ENCODE measurements at regions not wholly inside any gene's neighbourhood (a gene's known extent, or its start where the extent isn't known, plus 50 kb on each side); places are given as distances from the start of the nearest gene placed in this dataset.

DNA sequence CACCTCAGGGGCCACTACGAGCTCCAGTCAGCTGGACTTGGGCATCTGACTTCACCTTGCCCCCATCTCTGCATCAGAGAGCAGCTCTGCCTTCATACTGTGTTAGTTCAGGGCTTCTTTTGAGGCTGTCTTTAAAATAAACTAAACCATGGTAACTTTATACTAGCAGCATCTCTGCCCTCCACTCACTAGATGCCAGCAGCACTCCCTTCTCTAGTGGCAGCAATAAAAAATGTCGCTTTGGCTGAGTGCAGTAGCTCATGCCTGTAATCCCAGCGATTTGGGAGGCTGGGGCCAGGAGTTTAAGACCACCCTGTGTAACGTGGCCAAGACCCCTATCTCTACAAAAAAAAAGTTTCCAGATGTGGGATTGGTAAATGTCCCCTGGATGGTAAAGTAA lies 584.4 kb downstream of the INHBA start:
- no peak for DNase-seq

GRCh38 chr7:41117431-41117830 lies 585.5 kb downstream of the INHBA start:
- DNase-seq, result no peak

DNA sequence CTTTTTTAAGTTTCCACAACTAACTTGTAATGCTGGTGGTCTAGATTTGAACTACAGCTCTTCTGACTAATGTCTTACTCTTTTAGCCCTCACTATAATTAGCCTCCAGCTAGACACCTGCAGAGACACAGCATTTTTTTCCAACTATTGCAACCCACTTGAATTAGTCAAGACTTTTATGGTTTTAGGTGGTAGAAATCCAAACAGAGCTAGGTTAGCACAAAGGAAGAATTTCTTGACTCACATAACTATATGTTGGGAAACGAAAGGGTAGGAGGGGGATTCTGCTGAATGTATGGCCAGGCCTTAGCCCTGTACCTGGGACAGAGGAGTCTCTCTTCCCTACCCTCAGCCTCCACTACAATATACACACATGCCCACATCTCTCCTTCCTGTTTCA lies 586.1 kb downstream of the INHBA start:
- no peak for DNase-seq

- DNase-seq, result no peak
Observed at GRCh38 chr7:41116337-41116736, 586.6 kb downstream of the INHBA start.

- DNase-seq, result no peak
Observed at GRCh38 chr7:41114691-41115090, 588.2 kb downstream of the INHBA start.

DNA sequence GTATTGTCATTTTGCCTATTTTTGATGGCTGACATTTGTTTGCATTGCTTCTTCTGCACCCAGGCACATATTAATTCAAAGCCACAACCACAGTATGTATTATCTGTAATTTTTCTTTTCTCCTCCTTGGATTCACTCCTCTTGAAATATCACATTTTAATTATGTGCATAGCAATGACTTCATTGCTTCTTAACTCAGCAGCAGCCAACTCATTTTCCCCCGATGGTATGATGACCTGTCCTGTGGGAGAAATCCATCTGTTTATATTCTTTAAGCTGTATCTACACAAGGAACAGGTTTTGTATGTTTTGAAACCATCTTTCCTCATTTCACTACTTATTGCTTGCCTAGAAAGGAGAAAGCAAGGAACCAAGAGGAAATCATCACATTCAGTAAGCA lies 588.8 kb downstream of the INHBA start:
- no peak for DNase-seq

- DNase-seq, result no peak
Observed at GRCh38 chr7:41113719-41114118, 589.2 kb downstream of the INHBA start.

DNA sequence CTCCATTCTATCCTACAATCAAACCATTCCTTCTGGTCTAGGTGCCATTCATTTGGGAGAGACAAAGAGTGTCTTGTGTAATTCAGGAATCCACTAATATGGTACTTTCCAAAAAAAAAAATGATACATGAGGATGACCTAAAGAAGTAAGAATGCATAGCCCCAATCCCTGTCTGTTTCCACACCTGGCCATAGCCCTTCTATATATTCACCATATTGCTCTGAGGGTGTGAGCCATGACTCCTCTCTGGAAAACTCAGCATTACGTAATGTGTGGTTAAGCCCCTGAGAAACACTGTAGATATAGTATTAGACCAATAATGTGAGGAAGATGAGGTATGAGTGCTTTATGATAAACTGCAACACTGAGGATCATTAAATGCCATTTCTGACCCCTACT lies 592.7 kb downstream of the INHBA start:
- DNase-seq, result no peak

- no peak for DNase-seq
Observed at GRCh38 chr7:41108821-41109220, 594.1 kb downstream of the INHBA start.

DNA sequence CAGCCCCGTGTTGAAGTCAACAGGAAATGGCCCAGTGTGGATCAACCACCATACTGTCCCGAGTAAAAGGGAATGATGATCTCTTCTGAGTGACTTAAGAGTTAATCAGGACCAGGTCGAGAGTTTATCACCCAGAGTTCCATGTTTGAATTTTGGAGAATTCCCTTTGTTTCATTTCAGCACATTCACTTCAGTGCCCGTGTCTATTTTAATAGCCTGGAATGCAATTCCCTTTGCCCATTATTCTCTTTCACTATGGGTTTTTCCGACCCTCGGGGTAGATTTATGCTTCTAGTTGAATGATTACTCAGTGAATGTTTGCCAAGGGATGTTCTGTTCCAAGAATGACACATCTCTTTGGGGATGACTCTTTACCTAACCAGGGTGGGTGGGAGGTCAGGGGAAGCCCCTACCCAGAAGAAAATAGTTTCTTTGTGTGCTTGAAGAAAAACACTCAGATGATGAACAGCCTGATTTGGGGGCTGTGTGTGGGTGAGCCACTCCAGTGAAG lies 594.9 kb downstream of the INHBA start:
- DNase-seq, result no peak

GRCh38 chr7:41107330-41107937 lies 595.5 kb downstream of the INHBA start:
- DNase-seq, result no peak

- no peak for DNase-seq
Observed at GRCh38 chr7:41104631-41105030, 598.3 kb downstream of the INHBA start.

DNA sequence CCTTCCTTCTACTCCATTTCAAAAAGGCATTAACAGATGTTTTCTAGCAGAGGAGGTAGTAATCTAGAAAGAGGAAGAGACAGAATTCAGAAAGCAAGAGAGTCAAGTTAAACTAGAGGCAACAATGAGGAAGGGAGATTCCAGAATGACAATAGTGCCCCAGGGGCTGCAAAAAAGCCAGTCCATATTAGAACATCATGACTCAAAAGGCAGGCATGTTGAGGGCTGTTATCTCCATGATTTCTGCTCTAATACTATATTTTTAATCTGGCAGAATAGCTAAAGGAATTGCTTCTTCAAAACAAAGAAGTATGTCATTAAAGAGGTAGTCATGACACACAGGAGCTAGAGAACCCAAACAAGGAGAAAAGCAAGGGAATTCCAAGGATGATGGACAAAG lies 599.6 kb downstream of the INHBA start:
- no peak for DNase-seq

DNA sequence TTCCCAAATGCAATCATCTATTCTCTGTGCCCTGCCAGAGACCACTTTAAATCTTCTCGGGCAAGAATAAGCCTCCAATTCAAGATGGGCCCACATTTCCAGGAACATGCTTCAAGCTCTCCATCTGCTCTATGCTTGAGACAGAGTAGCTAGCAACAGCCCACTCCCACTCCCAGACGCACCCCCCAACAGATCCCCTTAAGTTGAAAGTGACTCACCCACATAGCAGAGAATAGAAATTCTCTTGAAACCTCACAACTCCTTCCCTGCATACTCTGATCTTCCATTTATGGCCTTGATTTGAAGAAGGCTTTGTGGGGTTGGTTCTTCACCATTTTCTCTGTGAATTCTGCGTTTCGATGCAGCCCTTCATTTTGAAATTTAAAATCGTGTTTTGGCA lies 604.0 kb downstream of the INHBA start:
- DNase-seq, result no peak

DNA sequence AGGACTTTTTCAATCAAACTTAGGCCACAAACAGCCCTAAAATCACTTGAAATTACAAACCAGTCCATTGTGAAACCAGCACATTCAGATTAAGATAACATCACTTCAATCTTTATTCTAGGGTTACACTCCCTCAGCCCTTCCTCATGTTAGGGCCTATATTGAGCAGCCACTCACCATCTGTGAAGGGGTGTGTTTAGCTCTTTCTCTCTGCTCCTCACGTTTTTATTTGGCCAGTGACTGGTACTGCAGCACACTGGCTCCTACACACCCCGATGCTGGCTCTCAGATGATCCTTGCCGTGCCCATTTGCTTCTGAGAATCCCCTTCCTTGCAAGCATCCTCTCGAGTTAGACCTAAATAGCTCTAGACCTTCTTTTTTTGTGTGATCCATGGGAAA lies 604.5 kb downstream of the INHBA start:
- DNase-seq, result no peak

GRCh38 chr7:41097501-41097900 lies 605.4 kb downstream of the INHBA start:
- no peak for DNase-seq

DNA sequence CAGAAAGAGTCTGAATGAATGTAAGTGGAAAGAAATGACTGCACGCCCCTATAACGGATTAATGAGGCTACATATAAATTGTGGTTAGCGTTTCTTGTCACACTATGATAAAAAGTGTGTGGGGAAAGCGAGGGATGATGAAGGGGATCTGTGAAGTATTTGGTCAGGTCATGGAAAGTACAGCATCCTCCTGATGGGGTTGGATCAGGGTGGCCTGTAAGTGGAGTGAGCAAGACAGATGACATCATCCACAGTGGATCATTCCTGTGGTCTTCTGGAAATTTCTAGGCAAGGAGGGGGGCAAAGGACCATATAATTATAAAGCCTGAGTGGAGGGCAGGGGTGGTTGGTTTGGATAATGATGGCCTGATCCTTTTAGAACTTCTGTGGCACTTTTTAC lies 606.0 kb downstream of the INHBA start:
- no peak for DNase-seq

- DNase-seq, result no peak
Observed at GRCh38 chr7:41093141-41093540, 609.7 kb downstream of the INHBA start.

- DNase-seq, result no peak
Observed at GRCh38 chr7:41085244-41085643, 617.6 kb downstream of the INHBA start.

GRCh38 chr7:41084381-41084780 lies 618.5 kb downstream of the INHBA start:
- no peak for DNase-seq

- DNase-seq, result no peak
Observed at GRCh38 chr7:41069635-41070034, 633.3 kb downstream of the INHBA start.

- no peak for DNase-seq
Observed at GRCh38 chr7:41067576-41067975, 635.3 kb downstream of the INHBA start.

DNA sequence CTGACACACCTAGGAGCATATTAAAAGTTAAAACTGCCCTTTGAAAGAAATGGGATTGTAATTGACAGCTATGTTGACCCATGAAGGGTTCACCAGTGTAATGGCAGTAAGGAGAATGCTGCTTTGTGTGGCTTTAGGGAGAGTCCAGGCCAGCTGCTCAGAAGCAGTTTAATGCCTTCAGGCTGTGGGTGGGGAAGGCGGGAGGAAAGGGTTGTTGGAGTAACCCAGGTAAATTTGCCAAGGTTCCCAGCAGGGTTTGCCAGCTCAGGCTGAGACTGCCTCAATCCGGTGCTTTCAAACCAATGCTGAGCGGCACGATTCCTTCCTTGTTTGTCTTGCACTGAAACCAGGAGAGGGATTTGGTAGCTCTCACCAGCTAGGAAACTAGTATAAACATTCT lies 637.2 kb downstream of the INHBA start:
- no peak for DNase-seq

DNA sequence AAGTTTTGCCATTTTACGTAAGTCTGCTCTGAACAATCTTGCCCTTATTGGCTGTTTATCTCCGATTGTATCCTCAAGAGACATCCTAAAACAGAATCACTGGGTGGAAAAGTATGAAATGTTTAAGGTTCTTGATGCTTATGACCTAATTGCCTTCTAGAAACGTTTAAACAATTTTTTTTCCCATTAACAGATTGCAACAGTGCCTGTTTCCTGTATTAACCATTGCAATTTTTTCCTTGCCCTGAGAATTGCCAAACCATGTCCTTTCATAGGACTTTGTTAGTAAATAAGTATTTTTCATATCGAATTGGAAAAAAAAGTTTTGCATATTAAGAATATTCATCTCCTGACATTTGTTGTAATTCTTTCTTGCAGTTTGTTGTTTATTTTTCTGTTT lies 639.8 kb downstream of the INHBA start:
- DNase-seq, result no peak

DNA sequence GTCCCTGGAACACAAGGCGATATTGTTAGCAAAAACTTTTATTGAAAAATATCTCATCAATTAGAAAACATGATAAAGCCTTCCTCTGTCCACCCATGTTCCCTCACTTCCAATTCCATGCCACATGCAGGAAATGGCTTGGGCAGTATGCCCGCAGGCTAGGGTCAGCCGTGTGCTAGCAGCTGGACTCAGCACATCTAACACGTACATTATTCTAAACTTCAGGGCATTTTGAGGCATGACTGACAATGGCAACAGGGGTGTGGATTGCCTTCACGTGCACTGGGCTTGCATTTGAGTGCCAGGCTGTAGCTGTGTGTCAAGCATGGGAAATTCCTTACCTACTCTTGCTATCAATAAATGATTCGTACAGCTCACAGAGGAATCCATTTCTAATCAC lies 642.1 kb downstream of the INHBA start:
- no peak for DNase-seq

DNA sequence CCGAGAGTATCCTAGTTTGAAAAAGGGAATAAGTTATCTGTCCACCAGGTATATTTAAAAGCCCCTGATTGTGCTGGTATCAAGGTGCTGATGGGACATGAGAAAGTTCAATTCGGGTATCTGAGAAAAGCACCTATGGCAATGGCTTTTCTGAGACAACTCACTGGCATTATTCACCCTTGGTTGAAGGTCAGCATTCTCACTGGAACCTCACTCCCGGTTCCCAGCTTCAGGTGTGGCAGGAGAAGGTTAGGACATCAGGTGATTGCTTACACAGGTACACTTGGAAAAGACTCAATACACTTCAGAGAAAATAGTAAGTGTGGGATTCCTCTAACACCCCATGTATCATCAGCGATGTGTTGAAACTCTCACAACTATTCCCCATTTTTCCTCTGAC lies 643.1 kb downstream of the INHBA start:
- no peak for DNase-seq
